ENCODE measurements at regions not wholly inside any gene's neighbourhood (a gene's known extent, or its start where the extent isn't known, plus 50 kb on each side); places are given as distances from the start of the nearest gene placed in this dataset.
A peak's percentile ranks its signal among the peaks of the same experiment; 100 is the strongest.

DNA sequence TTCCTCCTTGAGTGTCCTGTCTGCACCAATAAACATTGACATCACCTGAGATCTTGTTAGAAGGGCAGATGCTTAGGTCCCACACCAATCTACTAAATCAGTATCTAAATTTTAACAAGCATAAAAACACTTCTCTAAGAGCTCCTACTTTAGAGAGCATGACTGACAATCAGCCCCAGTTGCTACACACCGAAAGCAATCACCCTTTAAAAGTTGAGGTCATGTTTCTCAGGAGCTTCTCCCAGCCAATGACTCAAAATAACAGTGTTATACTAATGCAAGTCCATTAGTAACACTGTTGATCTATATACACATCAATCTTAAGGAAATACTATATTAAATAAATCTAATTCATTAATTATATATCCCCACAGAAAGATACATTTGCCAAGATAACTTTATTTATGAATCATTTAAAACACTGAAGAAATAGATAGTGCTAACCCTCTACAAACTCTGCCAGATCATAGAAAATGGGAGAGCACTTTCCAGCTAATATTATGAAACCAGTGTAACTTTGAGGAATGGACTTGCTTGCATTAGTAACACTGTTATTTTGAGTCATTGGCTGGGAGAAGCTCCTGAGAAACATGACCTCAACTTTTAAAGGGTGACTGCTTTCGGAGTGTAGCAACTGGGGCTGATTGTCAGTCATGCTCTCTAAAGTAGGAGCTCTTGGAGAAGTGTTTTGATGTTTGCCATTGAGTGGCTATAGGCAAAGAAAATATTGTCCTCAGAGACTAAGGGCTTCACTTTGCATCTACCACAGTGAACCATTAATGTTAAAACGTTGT, 109.8 kb upstream of the HDX start:
- H3K4me1 ChIP-seq, result peaks cover 0 to 5% of the 10 kb centered on the region in 2 donors
- DNase-seq, result peak; percentile 8 to 10
- H3K4me3 ChIP-seq (replicated peaks in 1 of 3), result no peak overlapping the region
- H3K27ac ChIP-seq, result no peak overlapping the region
- no peak for TF ChIP-seq POLR2A (IDR thresholded peaks at IDR 0.05)
- TF ChIP-seq CTCF (IDR thresholded peaks at IDR 0.05), result no peak
- intact Hi-C loops (cut with DNase I), result no loop called here
- 30 to 33% methylated on average over 3 of the region's 3 CpGs for WGBS, 2 donors
- H3K9me3 ChIP-seq, result no peaks in the 10 kb centered on the region
- no peaks in the 10 kb centered on the region for H3K36me3 ChIP-seq
- no peaks in the 10 kb centered on the region for H3K27me3 ChIP-seq

DNA sequence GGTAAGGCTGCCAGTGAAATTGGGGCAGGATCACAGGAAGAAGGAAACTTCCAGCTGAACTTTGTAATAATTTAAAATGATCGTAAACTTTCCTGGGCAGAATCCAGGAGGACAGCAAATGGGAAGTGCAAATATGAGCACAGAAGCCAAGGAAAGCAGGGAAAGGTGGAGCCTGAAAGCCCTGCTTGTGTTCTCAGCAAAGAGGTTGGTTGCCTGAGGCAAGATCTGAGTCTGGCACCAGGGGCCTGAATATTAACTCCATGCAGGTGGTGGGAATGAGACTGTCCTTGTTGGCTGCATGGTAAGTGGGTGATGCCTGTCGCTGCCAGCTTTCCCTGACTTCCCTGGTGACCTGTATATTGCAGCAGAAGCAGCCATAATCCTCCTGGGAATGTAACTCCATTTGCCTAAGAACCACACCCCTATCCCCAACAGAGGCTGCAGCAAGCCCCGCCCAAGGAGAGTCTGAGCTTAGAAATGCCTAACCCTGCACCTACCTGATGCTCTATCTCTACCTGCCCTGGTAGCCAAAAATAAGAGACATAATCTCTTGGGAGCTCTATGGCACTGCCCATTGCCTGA, 132.0 kb upstream of the HDX start:
- intact Hi-C loops (cut with DNase I), result no loop called here
- DNase-seq, result no peak
- Histone ChIP-seq H3K36me3 (no peaks in the 10 kb centered on the region), H3K4me3 (replicated peaks in 1 of 3) (no peak overlapping the region), H3K9me3 (no peaks in the 10 kb centered on the region), H3K4me1 (no peaks in the 10 kb centered on the region), H3K27ac (no peak overlapping the region), H3K27me3 (no peaks in the 10 kb centered on the region)
- 76 to 83% methylated on average over 2 to 3 of the region's 3 CpGs for WGBS, 2 donors
- TF ChIP-seq CTCF (IDR thresholded peaks at IDR 0.05) (no peak), POLR2A (IDR thresholded peaks at IDR 0.05) (no peak)

- Histone ChIP-seq H3K4me1 (no peaks in the 10 kb centered on the region), H3K9me3 (no peaks in the 10 kb centered on the region), H3K27me3 (no peaks in the 10 kb centered on the region), H3K27ac (no peak overlapping the region), H3K4me3 (replicated peaks in 1 of 3) (no peak overlapping the region), H3K36me3 (no peaks in the 10 kb centered on the region)
- no peak for TF ChIP-seq CTCF (IDR thresholded peaks at IDR 0.05)
- no peak for TF ChIP-seq POLR2A (IDR thresholded peaks at IDR 0.05)
- 79 to 88% methylated on average over 2 of the region's 2 CpGs for WGBS, 2 donors
- intact Hi-C loops (cut with DNase I), result no loop called here
- DNase-seq, result no peak
Observed at GRCh38 chrX:84666086-84666485, 163.8 kb upstream of the HDX start.

- no peaks in the 10 kb centered on the region for H3K9me3 ChIP-seq
- no peak for DNase-seq
- WGBS, 2 donors, result 79 to 88% methylated on average over 1 of the region's 1 CpG
- no peaks in the 10 kb centered on the region for H3K27me3 ChIP-seq
- TF ChIP-seq CTCF (IDR thresholded peaks at IDR 0.05) (no peak), POLR2A (IDR thresholded peaks at IDR 0.05) (no peak)
- no peaks in the 10 kb centered on the region for H3K36me3 ChIP-seq
- no peak overlapping the region for H3K4me3 ChIP-seq (replicated peaks in 1 of 3)
- H3K4me1 ChIP-seq, result no peaks in the 10 kb centered on the region
- no peak overlapping the region for H3K27ac ChIP-seq
- intact Hi-C loops (cut with DNase I), result no loop called here
Observed at GRCh38 chrX:84690228-84690627, 188.0 kb upstream of the HDX start.

DNA sequence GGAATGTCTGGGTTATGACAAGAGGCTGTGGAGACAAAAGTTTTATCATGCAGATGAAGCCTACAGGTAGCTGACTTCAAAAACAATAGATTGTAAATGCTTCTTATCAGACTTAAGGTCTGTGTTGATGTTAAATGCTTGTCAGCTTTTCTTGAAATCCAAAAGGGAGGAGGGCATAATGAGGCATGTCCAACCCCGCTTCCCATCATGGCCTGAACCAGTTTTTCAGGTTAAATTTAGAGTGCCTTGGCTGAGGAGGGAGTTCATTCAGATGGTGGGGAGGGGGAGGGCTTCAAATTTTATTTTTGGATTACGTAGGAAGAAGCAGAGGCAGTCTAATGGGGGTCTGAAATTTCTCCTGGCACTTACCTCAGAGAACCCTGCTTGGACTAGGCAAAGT, 207.7 kb upstream of the HDX start:
- intact Hi-C loops (cut with DNase I), result no loop called here
- Histone ChIP-seq H3K9me3 (no peaks in the 10 kb centered on the region), H3K27ac (no peak overlapping the region), H3K27me3 (no peaks in the 10 kb centered on the region), H3K4me1 (peaks cover 0 to 5% of the 10 kb centered on the region in 2 donors), H3K4me3 (replicated peaks in 1 of 3) (no peak overlapping the region), H3K36me3 (no peaks in the 10 kb centered on the region)
- peak; percentile 25 to 30 for DNase-seq
- 33 to 38% methylated on average over 2 of the region's 2 CpGs for WGBS, 2 donors
- TF ChIP-seq CTCF (IDR thresholded peaks at IDR 0.05) (no peak), POLR2A (IDR thresholded peaks at IDR 0.05) (no peak)
